PC-9 (cell line): ENCODE measurements at regions not wholly inside any gene's neighbourhood (a gene's known extent, or its start where the extent isn't known, plus 50 kb on each side); places are given as distances from the start of the nearest gene placed in this dataset.

Source experiments
- EZH2 ChIP-seq: fragments of 200-600 bp; sonication (generic); IDR thresholded peaks from 2 replicates; pipeline ENCODE4 v1.8.0; 2017; ENCODE audit warnings: antibody characterized with exemption, low read depth
- TF ChIP-seq, protein P1 (sequence below): fragments of 200-600 bp; sonication (generic); conservative IDR thresholded peaks from 2 replicates; pipeline ENCODE4 v1.6.1; 2017; ENCODE audit warnings: mixed run types, antibody characterized with exemption, mild to moderate bottlenecking, moderate library complexity

DNA sequence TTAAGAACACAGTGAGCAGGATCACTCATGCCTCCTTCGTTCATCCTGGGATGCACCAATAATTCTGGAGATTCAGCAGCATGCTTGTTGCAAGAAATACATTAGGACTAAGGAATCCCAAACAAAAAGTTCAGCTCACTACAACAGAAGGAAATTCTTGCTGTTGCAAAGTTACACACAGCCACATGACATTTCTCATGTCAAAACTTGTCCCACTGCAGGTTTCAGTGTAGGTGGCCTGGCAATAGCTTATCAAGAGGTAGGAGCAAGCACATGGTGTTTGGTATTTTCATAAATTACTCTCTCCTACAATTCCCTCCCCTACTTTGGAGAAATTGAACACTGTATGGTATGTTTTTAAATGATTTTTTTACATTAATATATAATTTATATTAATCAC is 399.6 kb upstream of the EPHA3 start:
- TF ChIP-seq, protein P1, sequence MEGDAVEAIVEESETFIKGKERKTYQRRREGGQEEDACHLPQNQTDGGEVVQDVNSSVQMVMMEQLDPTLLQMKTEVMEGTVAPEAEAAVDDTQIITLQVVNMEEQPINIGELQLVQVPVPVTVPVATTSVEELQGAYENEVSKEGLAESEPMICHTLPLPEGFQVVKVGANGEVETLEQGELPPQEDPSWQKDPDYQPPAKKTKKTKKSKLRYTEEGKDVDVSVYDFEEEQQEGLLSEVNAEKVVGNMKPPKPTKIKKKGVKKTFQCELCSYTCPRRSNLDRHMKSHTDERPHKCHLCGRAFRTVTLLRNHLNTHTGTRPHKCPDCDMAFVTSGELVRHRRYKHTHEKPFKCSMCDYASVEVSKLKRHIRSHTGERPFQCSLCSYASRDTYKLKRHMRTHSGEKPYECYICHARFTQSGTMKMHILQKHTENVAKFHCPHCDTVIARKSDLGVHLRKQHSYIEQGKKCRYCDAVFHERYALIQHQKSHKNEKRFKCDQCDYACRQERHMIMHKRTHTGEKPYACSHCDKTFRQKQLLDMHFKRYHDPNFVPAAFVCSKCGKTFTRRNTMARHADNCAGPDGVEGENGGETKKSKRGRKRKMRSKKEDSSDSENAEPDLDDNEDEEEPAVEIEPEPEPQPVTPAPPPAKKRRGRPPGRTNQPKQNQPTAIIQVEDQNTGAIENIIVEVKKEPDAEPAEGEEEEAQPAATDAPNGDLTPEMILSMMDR = no peak
- TF ChIP-seq EZH2 = no peak
